Mesenteric fat pad (tissue), 1 donor: ENCODE measurements at regions not wholly inside any gene's neighbourhood (a gene's known extent, or its start where the extent isn't known, plus 50 kb on each side); places are given as distances from the start of the nearest gene placed in this dataset.
"Not testable (repeated sequence)": the region's sequence is repeated elsewhere in the genome, so short reads cannot be mapped to it uniquely, and the experiment has no call there.

Experiments used
- DNase-seq: peaks from one replicate; pipeline ENCODE4 v3.0.0-alpha.2; 2020; ENCODE audit warnings: low spot score
- donor health status: DM: yes; HTN: yes; CAD: no.

DNA sequence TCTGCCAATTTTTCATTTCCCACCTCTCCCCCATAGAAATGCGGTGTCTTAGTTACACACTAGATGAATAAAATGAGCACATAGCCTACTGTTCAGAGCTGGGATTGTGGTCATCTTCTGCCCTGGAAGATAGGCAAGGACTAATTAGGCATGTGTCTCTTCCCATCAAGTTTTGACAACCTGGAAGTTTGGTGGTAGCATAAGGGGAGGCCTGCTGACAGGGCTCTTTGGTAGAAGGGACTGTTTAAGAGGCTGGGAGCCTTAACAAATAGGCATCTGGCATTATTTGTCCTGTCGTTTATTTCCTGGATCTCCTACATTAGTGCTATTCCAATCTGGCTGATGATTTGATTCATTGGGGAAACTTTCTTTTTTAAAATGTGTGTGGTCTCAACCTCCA lies 512.3 kb downstream of the ZNF385D start:
- DNase-seq = no peak

DNA sequence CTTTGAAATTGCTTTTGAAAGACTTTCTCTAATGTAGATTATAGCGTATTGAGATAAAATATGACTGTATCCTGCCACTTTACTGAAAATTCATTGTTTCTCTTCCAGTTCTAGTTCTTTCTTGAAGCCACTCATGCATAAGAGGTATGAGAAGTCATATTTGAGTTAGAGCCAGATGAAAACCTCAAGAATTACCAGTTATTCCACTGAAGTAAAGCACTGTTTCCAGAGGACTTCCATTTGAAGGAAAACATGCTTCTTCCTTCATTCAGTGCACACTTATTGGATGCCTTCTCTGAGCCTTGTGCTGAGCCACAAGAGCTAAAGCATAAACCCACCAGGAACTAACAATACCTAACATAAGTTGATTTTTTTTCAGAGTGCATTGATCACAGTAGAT lies 513.4 kb downstream of the ZNF385D start:
- no peak for DNase-seq

DNA sequence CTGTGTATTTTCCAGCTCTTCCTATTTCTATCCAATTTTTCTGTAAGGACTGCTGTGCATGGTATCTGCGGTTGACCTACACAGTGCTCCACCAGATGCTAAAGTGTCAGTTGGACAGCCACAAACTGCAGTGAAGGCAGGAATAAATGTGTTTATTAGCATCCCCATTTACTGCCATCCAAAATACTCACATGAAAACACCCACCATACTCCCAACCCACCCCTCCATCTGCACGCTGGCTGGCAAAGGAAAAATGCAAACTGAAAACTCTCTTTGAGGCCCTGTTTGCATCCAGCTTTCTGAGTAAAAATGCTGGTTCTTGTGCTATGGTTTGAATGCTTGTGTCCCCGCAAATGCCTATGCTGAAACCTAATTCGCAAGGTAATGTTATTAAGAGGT lies 515.5 kb downstream of the ZNF385D start:
- DNase-seq = no peak

DNA sequence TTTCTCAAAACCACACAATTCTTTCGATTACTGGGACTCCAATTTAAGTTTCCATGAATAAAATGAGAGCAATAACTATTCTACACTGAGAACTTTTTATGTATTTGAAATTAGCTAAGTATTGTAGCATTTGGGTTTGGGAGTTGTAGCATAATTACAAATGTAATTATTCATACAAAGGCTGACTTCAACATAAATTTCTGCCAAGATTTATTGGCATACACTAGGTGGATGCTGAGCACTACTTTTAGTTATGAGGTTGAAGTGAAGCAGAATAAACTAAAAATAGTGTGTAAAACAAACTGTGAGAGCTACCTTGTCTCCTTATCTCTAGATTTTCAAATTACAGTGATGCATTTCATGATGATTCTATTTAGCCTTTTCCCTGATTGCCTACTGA lies 516.1 kb downstream of the ZNF385D start:
- DNase-seq = no peak

DNA sequence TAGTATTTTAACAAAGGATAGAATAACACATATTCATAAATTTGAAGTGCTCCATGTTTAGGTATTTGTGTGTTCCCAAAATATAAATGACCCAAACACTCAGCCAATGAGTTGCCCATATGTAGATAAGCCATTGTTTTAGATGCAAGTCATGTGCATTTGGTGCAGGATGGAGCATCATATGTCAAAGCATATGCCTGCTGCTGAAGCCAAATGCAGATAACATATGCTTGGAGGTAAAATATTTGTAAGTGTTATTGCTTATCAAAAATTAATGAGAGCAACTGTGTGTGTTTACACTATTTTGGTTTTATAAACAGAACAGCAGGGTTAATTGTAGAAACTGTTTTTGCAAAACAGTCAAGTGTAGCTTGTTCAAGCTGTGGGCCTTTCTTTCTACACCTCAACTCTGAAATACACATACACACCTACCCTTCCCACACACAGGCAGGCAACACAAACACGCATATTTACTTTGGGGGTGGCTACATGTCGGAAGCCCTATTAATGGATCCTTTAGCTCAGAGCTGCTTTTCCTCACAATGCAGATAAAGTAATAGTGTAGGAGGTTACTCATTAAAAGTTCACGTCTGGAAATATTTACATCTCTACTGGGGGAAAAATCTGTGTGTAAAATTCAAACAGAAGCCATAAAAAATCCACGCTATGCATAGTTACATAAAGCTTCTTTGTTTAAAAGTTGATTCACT lies 521.4 kb downstream of the ZNF385D start:
- no peak for DNase-seq

DNA sequence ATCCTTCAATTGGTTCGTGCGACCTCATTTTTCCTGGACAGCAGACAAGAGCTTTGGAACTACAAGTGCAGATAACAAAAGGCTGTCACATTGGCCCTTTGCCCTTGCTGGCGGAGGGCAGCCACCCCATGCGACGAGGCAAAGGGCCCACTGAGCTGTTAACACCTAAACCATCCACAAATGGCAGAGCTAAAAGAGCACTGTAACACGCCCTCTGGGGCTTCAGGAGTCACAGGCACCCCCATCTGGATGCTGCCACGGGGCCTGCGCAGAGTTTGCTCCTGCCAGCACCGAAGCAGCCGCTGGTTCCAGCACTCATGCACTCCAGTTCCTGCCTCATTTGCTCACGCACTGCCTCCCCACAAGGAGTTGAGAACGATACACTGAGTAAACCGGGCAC lies 524.9 kb downstream of the ZNF385D start:
- DNase-seq = no peak

DNA sequence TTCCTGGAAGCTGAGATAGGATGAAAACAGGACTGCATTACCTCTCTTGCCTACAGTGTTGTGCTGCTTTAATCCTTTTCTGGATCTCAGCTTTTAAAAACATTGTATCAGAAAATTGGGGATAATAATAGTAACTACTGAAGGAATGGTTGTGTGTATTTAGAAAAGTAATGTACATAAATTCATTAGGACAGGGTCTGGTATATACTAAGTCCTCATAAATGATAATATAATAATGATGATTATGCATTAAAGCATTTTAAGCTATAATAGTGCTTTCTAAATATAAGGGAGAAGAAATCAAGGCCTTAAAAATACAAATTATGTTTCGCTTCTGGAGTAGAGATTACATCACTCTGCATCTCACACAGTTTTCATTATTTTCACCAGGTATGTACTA lies 530.1 kb downstream of the ZNF385D start:
- no peak for DNase-seq

DNA sequence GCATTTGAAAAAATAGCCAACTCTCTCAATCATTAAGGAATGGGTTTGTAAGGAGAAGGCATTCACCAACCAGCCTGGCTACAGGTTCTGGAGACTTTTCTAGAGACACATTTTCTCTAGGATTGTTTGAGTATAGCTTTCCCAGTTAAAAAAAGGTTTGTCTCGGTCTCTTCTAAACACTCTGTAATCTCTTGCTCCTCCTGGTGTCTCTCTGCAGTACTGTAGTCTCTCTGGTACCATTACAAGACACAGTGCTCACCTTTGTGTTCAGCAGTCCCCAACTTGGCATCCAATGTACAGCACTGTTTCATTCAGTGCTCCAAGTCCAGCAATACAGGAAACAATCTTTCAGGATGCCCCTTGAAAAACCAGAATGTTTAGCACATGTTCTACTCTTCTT lies 534.4 kb downstream of the ZNF385D start:
- DNase-seq = no peak

DNA sequence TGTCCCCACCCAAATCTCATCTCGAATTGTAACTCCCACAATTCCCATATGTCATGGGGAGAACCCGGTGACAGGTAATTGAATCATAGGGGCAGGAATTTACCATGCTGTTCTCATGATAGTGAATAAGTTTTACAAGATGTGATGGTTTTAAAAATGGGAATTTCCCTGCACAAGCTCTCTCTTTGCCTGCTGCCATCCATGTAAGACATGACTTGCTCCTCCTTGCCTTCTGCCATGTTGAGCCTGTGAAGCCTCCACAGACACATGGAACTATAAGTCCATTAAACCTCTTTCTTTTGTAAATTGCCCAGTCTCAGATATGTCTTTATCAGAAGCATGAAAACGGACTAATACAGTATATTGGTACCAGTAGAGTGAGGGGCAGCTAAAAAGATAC lies 546.9 kb downstream of the ZNF385D start:
- DNase-seq = not testable (repeated sequence)

DNA sequence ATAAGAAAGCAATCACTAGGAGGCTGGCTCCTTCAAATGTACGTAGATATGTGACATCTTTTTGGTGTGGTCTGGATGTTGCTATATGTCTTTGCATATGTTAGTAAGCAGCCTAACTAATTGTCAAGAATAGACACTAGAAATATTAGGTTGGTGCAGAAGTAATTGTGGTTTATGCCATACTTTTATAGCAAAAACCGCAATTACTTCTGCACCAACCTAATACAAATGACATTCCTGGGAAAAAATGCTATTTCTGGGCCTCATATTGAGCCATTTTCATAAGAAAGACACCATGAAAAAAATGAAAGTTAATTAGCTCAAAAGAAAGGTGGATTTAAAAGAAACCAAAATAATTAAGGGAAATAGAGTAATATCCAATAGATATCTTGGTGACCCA lies 555.8 kb downstream of the ZNF385D start:
- DNase-seq = no peak

DNA sequence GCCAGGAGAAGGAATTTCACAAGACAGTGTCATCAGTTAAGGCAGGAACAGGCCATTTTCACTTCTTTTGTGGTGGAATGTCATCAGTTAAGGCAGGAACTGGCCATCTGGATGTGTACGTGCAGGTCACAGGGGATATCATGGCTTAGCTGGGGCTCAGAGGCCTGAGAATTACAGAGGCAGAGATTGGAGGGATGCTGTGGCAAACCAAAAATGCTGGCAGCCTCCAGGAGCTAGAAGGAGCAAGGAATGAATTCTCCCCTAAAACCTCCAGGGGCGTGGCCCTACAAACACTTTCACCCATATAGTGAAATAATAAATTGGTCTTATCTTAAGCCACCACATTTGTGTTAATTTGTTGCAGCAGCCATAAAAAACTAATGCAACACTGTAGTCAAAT lies 557.0 kb downstream of the ZNF385D start:
- DNase-seq = not testable (repeated sequence)

DNA sequence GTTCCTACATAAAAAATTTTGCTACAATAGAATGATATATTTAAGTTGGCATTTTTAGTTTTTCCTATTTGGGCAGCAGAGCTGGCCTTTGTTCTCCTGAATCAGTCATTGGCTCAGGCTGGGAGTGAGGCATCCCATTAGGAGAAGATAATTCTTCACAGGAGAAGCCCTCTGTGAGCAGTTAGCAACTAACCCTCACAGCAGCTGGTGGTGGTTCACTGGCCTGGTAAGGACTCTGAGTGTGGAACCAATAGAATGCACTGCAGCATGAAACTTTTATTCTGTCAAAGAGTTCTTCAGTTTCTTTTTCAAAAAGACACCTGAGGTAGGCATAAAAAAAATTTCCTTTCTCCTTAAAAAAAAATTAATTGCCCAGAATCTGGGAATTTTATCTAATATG lies 562.6 kb downstream of the ZNF385D start:
- DNase-seq = no peak

DNA sequence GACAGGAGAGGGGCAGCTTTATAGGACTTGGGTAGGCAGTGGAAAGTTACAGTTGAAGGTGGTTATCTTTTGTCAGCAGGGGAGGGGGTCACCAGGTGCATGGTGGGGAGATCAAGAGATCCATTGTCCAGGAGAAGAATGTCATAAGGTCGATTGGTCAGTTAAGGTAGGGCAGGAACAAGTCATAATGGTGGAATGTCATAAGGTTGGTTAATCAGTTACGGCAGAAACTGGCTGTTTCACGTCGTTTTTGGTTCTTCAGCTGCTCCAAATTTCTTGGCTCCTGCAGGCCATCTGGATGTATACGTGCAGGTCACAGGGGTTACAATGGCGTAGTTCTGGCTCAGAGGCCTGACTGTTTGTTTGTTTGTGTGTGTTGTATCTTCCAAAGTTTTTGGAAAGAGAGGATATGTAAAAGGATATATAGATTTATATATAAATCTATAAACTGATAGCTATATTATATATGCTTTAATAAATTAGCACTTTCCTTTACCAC lies 565.1 kb downstream of the ZNF385D start:
- DNase-seq = no peak

DNA sequence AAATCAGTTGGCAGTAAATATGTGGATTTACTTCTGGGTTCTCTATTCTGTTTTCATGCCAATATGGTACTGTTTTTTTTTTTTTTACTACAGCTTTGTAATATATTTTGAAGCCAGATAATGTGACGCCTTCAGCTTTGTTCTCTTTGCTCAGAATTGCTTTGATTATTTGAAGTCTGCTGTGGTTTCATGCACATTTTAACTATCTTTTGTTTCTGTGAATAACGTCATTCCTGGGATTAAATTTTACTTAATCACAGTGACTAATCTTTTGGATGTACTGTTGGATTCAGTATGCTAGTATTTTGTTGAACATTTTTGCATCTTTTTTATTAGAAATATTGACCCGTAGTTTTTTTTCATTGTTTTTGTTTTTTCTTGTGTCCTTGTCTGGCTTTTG lies 576.5 kb downstream of the ZNF385D start:
- DNase-seq = no peak

DNA sequence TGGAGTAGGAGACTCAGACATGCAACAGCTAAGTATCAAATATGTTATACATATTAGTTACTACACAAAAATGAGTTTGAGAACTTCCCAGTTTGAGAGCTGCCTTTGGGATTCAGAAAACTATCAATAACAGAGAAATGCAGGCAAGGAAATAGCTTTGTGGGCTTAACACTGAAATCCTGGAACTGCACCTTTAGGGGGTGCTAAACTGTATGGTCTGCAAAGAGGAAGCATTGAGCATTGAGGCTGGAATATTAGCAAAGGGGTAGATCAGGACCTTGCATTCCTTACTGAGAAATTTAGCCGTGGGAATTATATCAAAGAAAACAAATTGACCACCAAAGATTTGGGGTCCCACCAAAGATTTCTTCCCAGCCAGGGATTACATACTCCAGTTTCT lies 580.0 kb downstream of the ZNF385D start:
- no peak for DNase-seq

DNA sequence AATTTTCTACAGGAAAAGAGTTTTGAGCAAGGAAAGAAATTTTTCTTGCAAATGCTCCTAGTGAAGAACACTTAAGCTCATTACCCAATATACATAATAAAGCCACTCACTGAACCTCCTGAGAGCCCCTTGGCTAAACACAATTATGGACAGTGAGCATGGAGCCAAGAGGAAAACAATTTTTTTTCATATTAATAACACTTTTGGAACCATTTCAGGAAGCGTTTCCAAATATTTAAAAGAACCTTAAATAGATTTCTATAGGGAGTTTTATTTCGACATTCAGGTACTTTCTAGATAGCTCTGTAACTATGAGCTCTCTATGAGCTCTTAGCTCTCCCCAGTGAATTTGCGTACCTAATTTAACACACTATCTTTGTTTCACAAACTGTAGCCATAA lies 581.1 kb downstream of the ZNF385D start:
- no peak for DNase-seq

DNA sequence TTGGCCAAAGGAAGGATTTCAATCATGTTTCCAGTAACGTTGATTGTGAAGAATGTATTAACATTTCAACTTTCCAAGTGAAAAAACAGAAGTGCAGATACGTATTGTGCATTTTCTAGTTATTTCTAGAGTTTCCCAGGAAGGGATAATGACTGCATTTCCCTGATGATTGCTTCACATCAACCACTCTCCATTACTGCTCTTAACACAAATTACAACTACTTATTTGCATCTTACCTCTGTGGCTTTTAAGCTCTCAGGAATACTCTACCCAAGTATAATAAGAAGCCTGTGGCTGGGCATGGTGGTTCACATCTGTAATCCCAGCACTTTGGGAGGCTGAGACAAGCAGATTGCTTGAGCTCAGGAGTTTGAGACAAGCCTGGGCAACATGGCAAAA lies 582.5 kb downstream of the ZNF385D start:
- DNase-seq = no peak

DNA sequence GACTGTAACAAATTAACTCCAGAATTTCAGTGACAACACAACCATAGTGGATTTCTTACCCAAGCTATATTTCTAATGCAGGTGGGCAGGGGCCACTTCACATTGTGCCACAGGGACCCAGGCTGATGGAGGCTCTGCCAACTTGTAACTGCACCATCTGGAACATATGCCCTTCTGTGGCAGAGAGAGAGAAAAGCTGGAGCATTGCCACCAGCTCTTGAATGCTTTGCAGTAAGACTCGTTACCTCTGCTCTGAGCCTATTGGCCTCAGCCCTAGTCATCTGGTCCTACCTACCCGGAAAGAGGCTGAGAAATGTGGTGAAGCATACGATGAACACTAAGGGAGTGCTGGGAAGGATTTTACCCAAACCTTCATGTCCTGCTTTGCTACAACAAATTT lies 587.1 kb downstream of the ZNF385D start:
- no peak for DNase-seq

DNA sequence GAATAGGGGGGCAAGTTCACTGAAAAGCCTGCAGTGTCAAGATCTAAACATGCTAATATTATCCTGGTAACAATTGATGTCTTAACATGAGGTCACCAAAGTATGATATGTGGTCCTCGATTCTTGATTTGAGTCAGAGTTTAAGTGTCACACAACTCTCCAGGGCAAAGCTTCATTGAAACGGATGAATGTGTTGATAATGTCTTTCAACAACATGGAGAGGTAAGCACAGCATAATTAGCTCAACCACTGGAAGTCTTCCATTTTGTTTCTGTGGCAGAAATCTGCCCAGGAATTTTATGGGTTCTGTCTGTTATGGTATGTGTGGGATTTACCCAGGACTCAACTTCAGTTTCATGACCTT lies 591.5 kb downstream of the ZNF385D start:
- no peak for DNase-seq

DNA sequence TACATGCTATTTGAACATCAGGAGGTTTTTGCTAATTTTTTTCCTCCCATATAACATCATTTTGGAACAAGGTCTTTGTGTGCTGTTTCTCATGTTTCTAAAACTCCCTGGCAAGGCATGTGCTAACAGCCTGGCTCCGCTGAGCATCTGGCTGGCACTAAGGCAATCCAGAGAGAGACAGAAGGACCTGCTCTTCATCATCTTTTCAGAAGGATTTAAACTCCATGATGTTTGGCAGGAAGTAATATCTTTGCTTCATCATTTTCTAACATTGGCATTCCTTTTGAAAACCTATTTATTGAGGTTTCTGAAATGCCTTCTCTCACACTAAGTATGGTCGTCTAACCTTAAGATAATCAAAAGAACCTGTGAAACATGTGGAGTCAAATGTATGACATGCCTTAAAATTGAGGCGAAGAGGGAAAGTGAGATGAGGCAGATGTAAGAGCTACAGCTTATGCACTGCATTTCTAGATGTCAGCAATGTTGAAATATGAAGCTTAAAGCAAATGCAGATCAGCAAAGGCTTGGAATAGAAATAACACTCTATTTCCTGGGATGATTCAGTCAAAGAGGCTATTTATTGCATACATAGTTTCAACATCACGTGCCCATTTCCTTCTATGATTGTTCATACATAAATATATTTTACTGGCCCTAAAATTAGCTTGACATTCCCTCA lies 592.0 kb downstream of the ZNF385D start:
- no peak for DNase-seq

DNA sequence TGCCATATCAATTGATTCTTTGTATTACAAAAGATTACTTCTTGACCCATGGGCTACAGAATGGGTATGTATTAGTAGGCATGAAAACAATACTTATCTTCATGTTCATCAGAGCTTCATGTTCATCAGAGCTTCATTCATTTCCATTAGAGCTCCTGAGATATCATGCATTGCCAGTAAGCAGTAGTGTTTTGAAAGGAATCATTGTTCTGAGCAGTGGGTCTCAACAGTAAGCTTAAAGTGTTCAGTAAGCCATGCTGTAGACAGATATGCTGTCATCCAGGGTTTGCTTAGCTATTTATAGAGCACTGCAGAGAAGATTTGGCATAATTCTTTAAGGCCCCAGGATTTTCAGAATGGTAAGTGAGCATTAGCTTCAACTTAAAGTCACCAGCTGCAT lies 596.1 kb downstream of the ZNF385D start:
- no peak for DNase-seq

DNA sequence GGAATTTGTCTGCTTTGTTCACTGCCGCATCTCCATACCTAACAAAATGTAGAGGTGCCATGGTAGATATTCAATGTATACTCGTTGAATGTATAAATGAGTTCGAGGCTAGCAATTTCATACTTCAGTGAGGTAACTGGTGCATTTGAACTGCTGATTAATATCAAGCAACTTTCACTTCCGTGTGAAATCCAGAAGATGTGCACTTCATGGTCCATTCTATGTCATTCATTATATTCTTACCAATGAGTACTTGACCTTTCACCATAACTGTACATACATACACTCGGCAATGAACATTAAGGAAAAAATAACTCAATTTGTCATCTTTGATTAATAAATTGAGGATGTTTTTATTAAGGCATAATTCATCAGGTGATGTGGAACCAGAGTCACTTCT lies 598.5 kb downstream of the ZNF385D start:
- no peak for DNase-seq

DNA sequence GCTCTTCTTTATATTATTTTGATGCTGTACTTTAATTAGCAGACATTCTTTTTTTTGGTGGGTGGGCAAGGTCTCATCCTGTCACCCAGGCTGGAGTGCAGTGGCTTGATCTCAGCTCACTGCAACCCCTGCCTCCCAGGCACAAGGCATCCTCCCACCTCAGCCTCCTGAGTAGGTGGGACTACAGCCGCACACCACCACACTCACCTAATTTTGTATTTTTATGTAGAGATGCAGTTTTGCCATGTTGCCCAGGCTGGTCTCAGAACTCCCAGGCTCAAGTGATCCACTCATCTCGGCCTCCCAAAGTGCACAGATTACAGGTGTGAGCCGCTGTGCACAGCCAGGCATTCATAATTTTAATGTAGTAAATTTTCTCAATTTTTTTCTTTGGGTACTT lies 608.1 kb downstream of the ZNF385D start:
- DNase-seq = no peak
